ENCODE measurements at regions not wholly inside any gene's neighbourhood (a gene's known extent, or its start where the extent isn't known, plus 50 kb on each side); places are given as distances from the start of the nearest gene placed in this dataset.

DNA sequence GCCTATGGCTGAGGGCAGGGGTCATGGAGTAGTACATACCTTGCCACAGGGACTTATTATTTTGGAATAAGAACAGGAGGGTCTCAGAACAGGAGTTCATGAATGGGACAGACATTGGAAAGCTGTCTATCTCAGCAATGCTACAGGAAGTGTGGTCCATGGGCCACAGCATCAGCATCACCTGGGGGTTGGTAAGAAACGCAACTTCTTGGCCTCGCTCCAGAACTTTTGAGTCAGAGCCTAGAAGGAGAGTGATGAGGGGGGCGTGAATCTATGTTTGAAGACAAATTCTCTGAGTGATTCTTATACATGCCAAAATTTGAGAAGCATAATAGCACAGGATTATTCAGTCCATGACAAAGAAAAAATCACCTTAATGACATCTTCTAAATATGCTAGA, 156.6 kb downstream of the RPAP3 start:
- TF ChIP-seq ZNF416 (tag by site-specific recombination; IDR thresholded peaks at IDR 0.05) (no peak), SETDB1 (IDR thresholded peaks at IDR 0.05; ENCODE audit: insufficient read length, low read length) (no peak), ZNF768 (tag by site-specific recombination; IDR thresholded peaks at IDR 0.05) (no peak)
- TF ChIP-seq, protein P1, sequence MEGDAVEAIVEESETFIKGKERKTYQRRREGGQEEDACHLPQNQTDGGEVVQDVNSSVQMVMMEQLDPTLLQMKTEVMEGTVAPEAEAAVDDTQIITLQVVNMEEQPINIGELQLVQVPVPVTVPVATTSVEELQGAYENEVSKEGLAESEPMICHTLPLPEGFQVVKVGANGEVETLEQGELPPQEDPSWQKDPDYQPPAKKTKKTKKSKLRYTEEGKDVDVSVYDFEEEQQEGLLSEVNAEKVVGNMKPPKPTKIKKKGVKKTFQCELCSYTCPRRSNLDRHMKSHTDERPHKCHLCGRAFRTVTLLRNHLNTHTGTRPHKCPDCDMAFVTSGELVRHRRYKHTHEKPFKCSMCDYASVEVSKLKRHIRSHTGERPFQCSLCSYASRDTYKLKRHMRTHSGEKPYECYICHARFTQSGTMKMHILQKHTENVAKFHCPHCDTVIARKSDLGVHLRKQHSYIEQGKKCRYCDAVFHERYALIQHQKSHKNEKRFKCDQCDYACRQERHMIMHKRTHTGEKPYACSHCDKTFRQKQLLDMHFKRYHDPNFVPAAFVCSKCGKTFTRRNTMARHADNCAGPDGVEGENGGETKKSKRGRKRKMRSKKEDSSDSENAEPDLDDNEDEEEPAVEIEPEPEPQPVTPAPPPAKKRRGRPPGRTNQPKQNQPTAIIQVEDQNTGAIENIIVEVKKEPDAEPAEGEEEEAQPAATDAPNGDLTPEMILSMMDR (tag by site-specific recombination; IDR thresholded peaks at IDR 0.05) = no peak
